HG02973 (cell line): ENCODE measurements at regions not wholly inside any gene's neighbourhood (a gene's known extent, or its start where the extent isn't known, plus 50 kb on each side); places are given as distances from the start of the nearest gene placed in this dataset.
"Not testable (repeated sequence)": the region's sequence is repeated elsewhere in the genome, so short reads cannot be mapped to it uniquely, and the experiment has no call there.

Source experiments
- ATAC-seq: cut with Tn5 transposase; IDR thresholded peaks from one replicate; pipeline ENCODE4 v1.9.1; 2021; ENCODE audit warnings: moderate library complexity; ENCODE audit not compliant: unreplicated experiment

GRCh38 chr11:115606498-115607220 is 102.4 kb upstream of the CADM1 start:
- ATAC-seq, result no peak

GRCh38 chr11:115605871-115606497 is 101.8 kb upstream of the CADM1 start:
- ATAC-seq, result no peak

GRCh38 chr11:115605397-115605796 is 101.2 kb upstream of the CADM1 start:
- not testable (repeated sequence) for ATAC-seq

- no peak for ATAC-seq
Measured at GRCh38 chr11:115599125-115599524, 94.9 kb upstream of the CADM1 start.

GRCh38 chr11:115598257-115598901 is 94.2 kb upstream of the CADM1 start:
- no peak for ATAC-seq

GRCh38 chr11:115591380-115591779 is 87.2 kb upstream of the CADM1 start:
- ATAC-seq, result no peak

GRCh38 chr11:115590254-115590653 is 86.0 kb upstream of the CADM1 start:
- ATAC-seq, result no peak

GRCh38 chr11:115587718-115588342 is 83.6 kb upstream of the CADM1 start:
- no peak for ATAC-seq

GRCh38 chr11:115585361-115586024 is 81.3 kb upstream of the CADM1 start:
- no peak for ATAC-seq

- ATAC-seq, result no peak
Measured at GRCh38 chr11:115581871-115582639, 77.8 kb upstream of the CADM1 start.

GRCh38 chr11:115580927-115581680 is 76.9 kb upstream of the CADM1 start:
- no peak for ATAC-seq

GRCh38 chr11:115580416-115580815 is 76.2 kb upstream of the CADM1 start:
- no peak for ATAC-seq

- ATAC-seq, result no peak
Measured at GRCh38 chr11:115579181-115579825, 75.1 kb upstream of the CADM1 start.

- ATAC-seq, result no peak
Measured at GRCh38 chr11:115578275-115578674, 74.1 kb upstream of the CADM1 start.

GRCh38 chr11:115577701-115578100 is 73.5 kb upstream of the CADM1 start:
- ATAC-seq, result no peak

GRCh38 chr11:115576606-115577380 is 72.6 kb upstream of the CADM1 start:
- ATAC-seq, result no peak

- no peak for ATAC-seq
Measured at GRCh38 chr11:115572551-115572950, 68.3 kb upstream of the CADM1 start.

GRCh38 chr11:115566180-115566764 is 62.1 kb upstream of the CADM1 start:
- ATAC-seq, result no peak
